Testis (tissue), 2 donors: ENCODE measurements at regions not wholly inside any gene's neighbourhood (a gene's known extent, or its start where the extent isn't known, plus 50 kb on each side); places are given as distances from the start of the nearest gene placed in this dataset.

ENCODE experiments used
- DNase-seq: peaks from one replicate; pipeline ENCODE4 v3.0.0-alpha.2; 2019
- H3K27ac ChIP-seq, 2 donors: fragments of 200-600 bp; sonication (generic); one replicate each; pipeline ENCODE4 v1.5.1; 2019
- H3K27me3 ChIP-seq: fragments of 200-600 bp; sonication (generic); one replicate; pipeline ENCODE4 v1.5.1; 2019
- H3K36me3 ChIP-seq: fragments of 200-600 bp; sonication (generic); one replicate; pipeline ENCODE4 v1.5.1; 2017; ENCODE audit warnings: low read depth; ENCODE audit errors: missing control alignments
- H3K4me1 ChIP-seq: fragments of 200-600 bp; sonication (generic); one replicate; pipeline ENCODE4 v1.5.1; 2019
- H3K4me3 ChIP-seq, 2 donors: fragments of 200-600 bp; sonication (generic); one replicate each; pipeline ENCODE4 v1.5.1; 2017 to 2019
- H3K9me3 ChIP-seq: fragments of 200-600 bp; sonication (generic); one replicate; pipeline ENCODE4 v1.5.1; 2017
- POLR2A ChIP-seq: fragments of 450-650 bp; IDR thresholded peaks from one replicate; pipeline ENCODE4 v1.6.1; 2017; ENCODE audit warnings: antibody characterized with exemption, mild to moderate bottlenecking, moderate library complexity
- WGBS, 2 donors: methylation state at CpG; one replicate each; pipeline ENCODE4 v1.1.5; 2018; 5-methylcytosine and 5-hydroxymethylcytosine counted together
- intact Hi-C: fragments of 100-400 bp; cut with DNase I; formaldehyde crosslinking; loops from one replicate; pipeline ENCODE4 v1.15.1; 2023; ENCODE audit warnings: low total_unique reads
- TF ChIP-seq, protein P1 (sequence below), 3 experiments: fragments of 450-650 bp in 2 of 3; fragments of 200-600 bp in 1 of 3; sonication (generic) in 1 of 3; IDR thresholded peaks; one replicate each; pipeline ENCODE4 v1.5.1; 2016 to 2019; ENCODE audit warnings: antibody characterized with exemption in 3 of 3, mild to moderate bottlenecking in 2 of 3, moderate library complexity in 1 of 3

DNA sequence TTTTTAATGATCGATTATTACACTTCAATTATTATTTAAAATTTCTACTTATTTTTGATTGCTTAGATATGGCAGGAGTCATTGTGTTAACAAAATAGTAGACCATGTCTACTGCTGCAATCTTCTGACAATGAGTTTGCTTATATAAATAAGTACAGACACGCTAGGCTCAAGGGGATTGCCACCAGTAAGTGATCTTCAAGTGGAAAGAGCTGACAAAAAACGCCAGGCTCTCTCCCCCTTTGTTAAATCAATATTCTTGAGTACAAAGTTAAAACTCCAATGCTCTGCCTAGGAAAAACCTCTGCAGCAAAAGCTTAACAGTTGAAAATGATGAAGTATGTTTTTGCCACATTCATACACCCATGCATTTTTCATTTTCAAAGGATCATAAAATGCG is 738.1 kb downstream of the HDGFL1 start:
- WGBS, 2 donors = 79 to 93% methylated on average over 4 of the region's 4 CpGs
- no peak for DNase-seq

DNA sequence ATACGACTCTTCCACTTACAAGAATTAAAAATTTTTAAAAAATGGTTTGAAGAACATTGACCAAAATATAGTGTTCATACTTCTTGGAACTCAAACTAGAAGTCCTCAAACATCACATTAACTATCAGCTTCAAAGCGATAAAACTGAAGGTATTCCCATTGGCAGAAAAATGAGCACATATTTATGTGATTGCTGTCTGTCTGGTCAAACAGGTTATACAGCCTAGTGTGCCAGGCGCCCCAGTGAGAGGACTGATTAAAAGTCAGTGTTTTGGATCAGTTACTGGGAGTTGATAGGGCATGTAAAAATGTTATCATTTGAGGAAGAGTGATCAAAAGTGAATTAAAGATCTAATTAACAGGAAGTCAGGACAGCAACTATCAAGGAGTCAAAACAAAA is 738.8 kb downstream of the HDGFL1 start:
- no peak overlapping the region for H3K27ac ChIP-seq
- no peak for DNase-seq
- H3K4me1 ChIP-seq = no peaks in the 10 kb centered on the region
- 57 to 67% methylated on average over 3 of the region's 3 CpGs for WGBS, 2 donors
- H3K27me3 ChIP-seq = no peaks in the 10 kb centered on the region
- H3K4me3 ChIP-seq = no peak overlapping the region
- no peaks in the 10 kb centered on the region for H3K36me3 ChIP-seq
- no peaks in the 10 kb centered on the region for H3K9me3 ChIP-seq
- intact Hi-C loops = no loop called here
- TF ChIP-seq, protein P1, sequence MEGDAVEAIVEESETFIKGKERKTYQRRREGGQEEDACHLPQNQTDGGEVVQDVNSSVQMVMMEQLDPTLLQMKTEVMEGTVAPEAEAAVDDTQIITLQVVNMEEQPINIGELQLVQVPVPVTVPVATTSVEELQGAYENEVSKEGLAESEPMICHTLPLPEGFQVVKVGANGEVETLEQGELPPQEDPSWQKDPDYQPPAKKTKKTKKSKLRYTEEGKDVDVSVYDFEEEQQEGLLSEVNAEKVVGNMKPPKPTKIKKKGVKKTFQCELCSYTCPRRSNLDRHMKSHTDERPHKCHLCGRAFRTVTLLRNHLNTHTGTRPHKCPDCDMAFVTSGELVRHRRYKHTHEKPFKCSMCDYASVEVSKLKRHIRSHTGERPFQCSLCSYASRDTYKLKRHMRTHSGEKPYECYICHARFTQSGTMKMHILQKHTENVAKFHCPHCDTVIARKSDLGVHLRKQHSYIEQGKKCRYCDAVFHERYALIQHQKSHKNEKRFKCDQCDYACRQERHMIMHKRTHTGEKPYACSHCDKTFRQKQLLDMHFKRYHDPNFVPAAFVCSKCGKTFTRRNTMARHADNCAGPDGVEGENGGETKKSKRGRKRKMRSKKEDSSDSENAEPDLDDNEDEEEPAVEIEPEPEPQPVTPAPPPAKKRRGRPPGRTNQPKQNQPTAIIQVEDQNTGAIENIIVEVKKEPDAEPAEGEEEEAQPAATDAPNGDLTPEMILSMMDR (IDR thresholded peaks at IDR 0.05) = no peak
- TF ChIP-seq POLR2A = no peak

More for the DNA sequence above, 738.1 kb downstream of the HDGFL1 start:
- H3K9me3 ChIP-seq = no peaks in the 10 kb centered on the region
- H3K4me1 ChIP-seq = no peaks in the 10 kb centered on the region
- H3K27me3 ChIP-seq = no peaks in the 10 kb centered on the region
- H3K36me3 ChIP-seq = no peaks in the 10 kb centered on the region
- H3K27ac ChIP-seq = no peak overlapping the region
- intact Hi-C loops = no loop called here
- H3K4me3 ChIP-seq = no peak overlapping the region
- TF ChIP-seq, protein P1 (IDR thresholded peaks at IDR 0.05) = no peak
- no peak for TF ChIP-seq POLR2A

DNA sequence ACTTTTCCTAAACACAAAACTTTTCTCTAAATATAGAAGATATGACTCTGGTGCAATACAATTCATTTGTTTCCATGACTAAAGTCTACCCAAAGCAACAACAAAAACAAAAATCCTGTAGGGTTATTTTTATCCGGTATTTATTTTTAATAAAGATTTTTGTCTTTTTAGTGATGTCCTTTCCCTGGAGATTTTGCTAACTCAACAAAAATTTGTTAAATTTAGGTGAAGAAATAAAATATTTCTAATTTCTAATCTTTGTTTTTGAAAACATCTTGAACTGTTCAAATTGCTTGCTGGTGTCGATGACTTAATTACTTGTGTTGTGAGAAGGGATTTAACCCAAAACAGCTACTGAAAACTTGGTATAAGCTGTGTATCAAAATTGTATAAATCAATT is 741.8 kb downstream of the HDGFL1 start:
- no peaks in the 10 kb centered on the region for H3K36me3 ChIP-seq
- 65% methylated on average over 2 of the region's 2 CpGs for WGBS, 2 donors
- H3K4me1 ChIP-seq = no peaks in the 10 kb centered on the region
- no peak overlapping the region for H3K4me3 ChIP-seq
- no peak overlapping the region for H3K27ac ChIP-seq
- H3K27me3 ChIP-seq = no peaks in the 10 kb centered on the region
- intact Hi-C loops = no loop called here
- no peaks in the 10 kb centered on the region for H3K9me3 ChIP-seq
- TF ChIP-seq POLR2A = no peak
- TF ChIP-seq, protein P1 (IDR thresholded peaks at IDR 0.05) = no peak
- no peak for DNase-seq

DNA sequence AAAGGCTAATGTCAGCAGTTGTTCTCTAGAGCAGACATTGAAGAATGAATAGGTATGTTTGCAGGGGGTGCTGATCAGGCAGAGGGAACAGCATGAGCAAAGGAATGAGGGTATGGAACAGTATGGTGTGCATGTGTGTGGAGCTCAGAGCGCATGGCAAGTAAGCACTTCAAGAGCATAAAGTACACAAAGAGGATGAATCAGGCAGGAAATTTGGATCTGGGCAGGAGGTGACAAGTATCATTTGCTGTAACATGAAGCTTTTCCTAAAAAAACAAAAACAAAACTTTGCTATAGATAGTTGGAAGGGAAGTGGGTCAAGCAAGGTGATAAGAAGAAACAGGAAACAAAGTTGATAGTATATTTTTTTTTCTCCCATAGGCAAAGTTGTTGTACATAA is 746.8 kb downstream of the HDGFL1 start:
- Histone ChIP-seq H3K36me3 (no peaks in the 10 kb centered on the region), H3K4me3 (no peak overlapping the region), H3K27me3 (no peaks in the 10 kb centered on the region), H3K9me3 (no peaks in the 10 kb centered on the region), H3K27ac (no peak overlapping the region), H3K4me1 (no peaks in the 10 kb centered on the region)
- DNase-seq = no peak
- TF ChIP-seq POLR2A = no peak
- TF ChIP-seq, protein P1 (IDR thresholded peaks at IDR 0.05) = no peak
- intact Hi-C loops = no loop called here
- WGBS, 2 donors = 48 to 87% methylated on average over 1 of the region's 1 CpG

DNA sequence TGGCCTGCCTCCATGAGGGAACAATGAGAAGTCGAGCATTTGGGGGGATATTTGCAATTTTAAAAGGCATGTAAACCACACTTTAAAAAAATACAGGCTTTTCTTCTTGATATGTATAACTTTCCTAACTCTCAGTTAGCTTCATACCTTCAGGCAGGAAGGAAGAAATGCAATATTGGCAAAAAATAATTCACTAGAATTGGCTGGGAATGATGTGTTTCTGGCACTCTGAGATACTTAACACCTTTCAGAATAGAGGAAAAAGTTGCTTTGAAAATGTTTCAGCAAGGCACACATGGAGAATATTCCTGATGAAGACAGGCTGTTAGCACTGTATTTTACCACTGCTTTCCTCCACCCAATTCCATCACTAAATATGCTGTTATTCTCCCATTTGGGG is 747.6 kb downstream of the HDGFL1 start:
- Histone ChIP-seq H3K36me3 (no peaks in the 10 kb centered on the region), H3K4me1 (no peaks in the 10 kb centered on the region), H3K4me3 (no peak overlapping the region), H3K27me3 (no peaks in the 10 kb centered on the region), H3K9me3 (no peaks in the 10 kb centered on the region), H3K27ac (no peak overlapping the region)
- DNase-seq = no peak
- 81 to 84% methylated on average over 1 of the region's 1 CpG for WGBS, 2 donors
- intact Hi-C loops = no loop called here
- TF ChIP-seq POLR2A = no peak
- TF ChIP-seq, protein P1 (IDR thresholded peaks at IDR 0.05) = no peak
